ENCODE measurements at regions not wholly inside any gene's neighbourhood (a gene's known extent, or its start where the extent isn't known, plus 50 kb on each side); places are given as distances from the start of the nearest gene placed in this dataset.

- ATAC-seq (ENCODE audit: poor library complexity) = no peak
- intact Hi-C loops (cut with DNase I, micrococcal nuclease) = no loop called here
- Mint-ChIP-seq H3K27me3 (no peaks in the 10 kb centered on the region), H3K4me1 (ENCODE audit: low read depth) (no peaks in the 10 kb centered on the region), H3K4me3 (no peak overlapping the region), H3K9me3 (no peaks in the 10 kb centered on the region), H3K27ac (no peak overlapping the region), H3K36me3 (ENCODE audit: low read depth) (no peaks in the 10 kb centered on the region)
- peaks cover 4 to 17% of the 10 kb centered on the region in 2 experiments for H3K9me3 ChIP-seq (ENCODE audit: control insufficient read depth in 1 of 2, insufficient read depth in 1 of 2, low read length in 2 of 2)
- ChIA-PET POLR2A (interaction anchor here (0.6 kb wide), 1 partner anchor 33 kb away, joined by 3 read pairs; no protein-coding TSS in a partner anchor), CTCF (no interaction called here)
- no peaks in the 10 kb centered on the region for H3K27me3 ChIP-seq (ENCODE audit: control insufficient read depth in 1 of 2, insufficient read depth in 2 of 2, low read length in 2 of 2)
- H3K4me1 ChIP-seq (ENCODE audit: insufficient read depth, low read length) = no peaks in the 10 kb centered on the region
- no peak for DNase-seq
- no peaks in the 10 kb centered on the region for H3K36me3 ChIP-seq (ENCODE audit: insufficient read depth, low read length)
- TF ChIP-seq CTCF (IDR thresholded peaks at IDR 0.05) = no peak
- H3K27ac ChIP-seq (ENCODE audit: low read depth in 1 of 2, low read length in 2 of 2) = no peak overlapping the region
- H3K4me3 ChIP-seq (ENCODE audit: low read length) = no peak overlapping the region
Observed at GRCh38 chr2:239831861-239832489, 193.2 kb downstream of the NDUFA10 start.

DNA sequence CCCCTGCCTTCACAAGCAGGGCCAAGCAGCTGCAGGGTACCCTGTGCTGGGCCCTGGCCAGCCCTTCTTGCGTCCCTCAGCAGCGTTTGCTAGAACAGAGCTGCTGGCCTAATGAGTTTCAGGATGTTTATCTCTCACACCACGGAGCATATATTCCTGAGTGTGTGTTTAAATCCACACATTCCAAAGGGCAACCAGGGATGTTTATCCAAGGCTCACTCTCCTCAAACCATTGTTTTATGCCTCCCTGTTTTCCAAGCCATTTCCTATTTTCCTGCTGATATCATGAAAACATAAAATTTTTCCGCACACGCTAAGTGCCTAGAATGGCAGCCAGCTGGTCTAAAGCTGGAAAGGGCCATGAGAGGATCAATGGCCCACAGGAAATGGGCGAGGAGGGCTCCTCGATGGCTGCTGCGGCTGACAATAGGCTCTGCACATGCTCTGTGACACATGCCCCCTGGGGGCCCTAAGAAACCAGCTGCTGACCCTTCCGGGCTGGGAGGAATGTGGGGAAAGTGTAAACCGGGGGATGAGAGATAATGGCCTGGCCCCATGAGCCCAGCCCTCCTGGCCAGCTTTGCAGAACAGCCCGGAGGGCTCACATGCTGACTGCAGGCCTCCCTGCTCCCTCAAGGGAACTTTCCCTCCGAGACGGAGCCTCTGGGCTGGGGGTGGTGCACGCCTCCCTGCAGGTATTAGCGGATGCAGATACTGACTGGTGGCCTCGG lies 194.0 kb downstream of the NDUFA10 start:
- ChIA-PET CTCF (no interaction called here), POLR2A (no interaction called here)
- H3K36me3 ChIP-seq (ENCODE audit: insufficient read depth, low read length) = no peaks in the 10 kb centered on the region
- DNase-seq (no peak), ATAC-seq (ENCODE audit: poor library complexity) (no peak)
- Mint-ChIP-seq H3K9me3 (no peaks in the 10 kb centered on the region), H3K4me3 (no peak overlapping the region), H3K27me3 (no peaks in the 10 kb centered on the region), H3K36me3 (ENCODE audit: low read depth) (no peaks in the 10 kb centered on the region), H3K27ac (no peak overlapping the region), H3K4me1 (ENCODE audit: low read depth) (no peaks in the 10 kb centered on the region)
- H3K4me1 ChIP-seq (ENCODE audit: insufficient read depth, low read length) = no peaks in the 10 kb centered on the region
- H3K27ac ChIP-seq (ENCODE audit: low read depth in 1 of 2, low read length in 2 of 2) = no peak overlapping the region
- no peak for TF ChIP-seq CTCF (IDR thresholded peaks at IDR 0.05)
- no peaks in the 10 kb centered on the region for H3K27me3 ChIP-seq (ENCODE audit: control insufficient read depth in 1 of 2, insufficient read depth in 2 of 2, low read length in 2 of 2)
- no peak overlapping the region for H3K4me3 ChIP-seq (ENCODE audit: low read length)
- intact Hi-C loops (cut with DNase I, micrococcal nuclease) = no loop called here
- peaks cover 0 to 10% of the 10 kb centered on the region in 2 experiments for H3K9me3 ChIP-seq (ENCODE audit: control insufficient read depth in 1 of 2, insufficient read depth in 1 of 2, low read length in 2 of 2)

GRCh38 chr2:239830121-239831000 lies 194.8 kb downstream of the NDUFA10 start:
- Histone ChIP-seq H3K36me3 (ENCODE audit: insufficient read depth, low read length) (no peaks in the 10 kb centered on the region), H3K9me3 (ENCODE audit: control insufficient read depth in 1 of 2, insufficient read depth in 1 of 2, low read length in 2 of 2) (peaks cover 0 to 6% of the 10 kb centered on the region in 2 experiments), H3K27ac (ENCODE audit: low read depth in 1 of 2, low read length in 2 of 2) (no peak overlapping the region), H3K4me3 (ENCODE audit: low read length) (no peak overlapping the region), H3K27me3 (ENCODE audit: control insufficient read depth in 1 of 2, insufficient read depth in 2 of 2, low read length in 2 of 2) (no peaks in the 10 kb centered on the region), H3K4me1 (ENCODE audit: insufficient read depth, low read length) (no peaks in the 10 kb centered on the region)
- no peaks in the 10 kb centered on the region for H3K27me3 Mint-ChIP-seq
- TF ChIP-seq CTCF (IDR thresholded peaks at IDR 0.05) = no peak
- no peak overlapping the region for H3K27ac Mint-ChIP-seq
- H3K9me3 Mint-ChIP-seq = no peaks in the 10 kb centered on the region
- H3K36me3 Mint-ChIP-seq (ENCODE audit: low read depth) = no peaks in the 10 kb centered on the region
- H3K4me3 Mint-ChIP-seq = no peak overlapping the region
- ChIA-PET CTCF (no interaction called here), POLR2A (no interaction called here)
- ATAC-seq (ENCODE audit: poor library complexity) = no peak
- intact Hi-C loops (cut with DNase I, micrococcal nuclease) = no loop called here
- no peak for DNase-seq
- H3K4me1 Mint-ChIP-seq (ENCODE audit: low read depth) = no peaks in the 10 kb centered on the region
